ENCODE measurements at regions not wholly inside any gene's neighbourhood (a gene's known extent, or its start where the extent isn't known, plus 50 kb on each side); places are given as distances from the start of the nearest gene placed in this dataset.

- no peak for TF ChIP-seq CTCF (IDR thresholded peaks at IDR 0.05; ENCODE audit: extremely low read depth, insufficient read depth, missing control alignments)
- in situ Hi-C loops (cut with MboI; ENCODE audit: low pct_unique_long_range_greater_than_20kb, low sequenced_read_pairs, unreplicated experiment) = no loop called here
- no peak for DNase-seq (ENCODE audit: low spot score)
Measured at GRCh38 chr2:4258563-4258962, 555.2 kb downstream of the DCDC2C start.

- DNase-seq (ENCODE audit: low spot score) = no peak
- in situ Hi-C loops (cut with MboI; ENCODE audit: low pct_unique_long_range_greater_than_20kb, low sequenced_read_pairs, unreplicated experiment) = no loop called here
- no peak for TF ChIP-seq CTCF (IDR thresholded peaks at IDR 0.05; ENCODE audit: extremely low read depth, insufficient read depth, missing control alignments)
Measured at GRCh38 chr2:4265936-4266335, 562.6 kb downstream of the DCDC2C start.

- in situ Hi-C loops (cut with MboI; ENCODE audit: low pct_unique_long_range_greater_than_20kb, low sequenced_read_pairs, unreplicated experiment) = no loop called here
- DNase-seq (ENCODE audit: low spot score) = no peak
- TF ChIP-seq CTCF (IDR thresholded peaks at IDR 0.05; ENCODE audit: extremely low read depth, insufficient read depth, missing control alignments) = no peak
Measured at GRCh38 chr2:4269885-4270284, 566.5 kb downstream of the DCDC2C start.

GRCh38 chr2:4272261-4272858 is 569.0 kb downstream of the DCDC2C start:
- DNase-seq (ENCODE audit: low spot score) = no peak
- in situ Hi-C loops (cut with MboI; ENCODE audit: low pct_unique_long_range_greater_than_20kb, low sequenced_read_pairs, unreplicated experiment) = no loop called here
- TF ChIP-seq CTCF (IDR thresholded peaks at IDR 0.05; ENCODE audit: extremely low read depth, insufficient read depth, missing control alignments) = no peak

- DNase-seq (ENCODE audit: low spot score) = no peak
- no peak for TF ChIP-seq CTCF (IDR thresholded peaks at IDR 0.05; ENCODE audit: extremely low read depth, insufficient read depth, missing control alignments)
- in situ Hi-C loops (cut with MboI; ENCODE audit: low pct_unique_long_range_greater_than_20kb, low sequenced_read_pairs, unreplicated experiment) = no loop called here
Measured at GRCh38 chr2:4278392-4278791, 575.0 kb downstream of the DCDC2C start.

- DNase-seq (ENCODE audit: low spot score) = no peak
- no peak for TF ChIP-seq CTCF (IDR thresholded peaks at IDR 0.05; ENCODE audit: extremely low read depth, insufficient read depth, missing control alignments)
- in situ Hi-C loops (cut with MboI; ENCODE audit: low pct_unique_long_range_greater_than_20kb, low sequenced_read_pairs, unreplicated experiment) = no loop called here
Measured at GRCh38 chr2:4279431-4279830, 576.1 kb downstream of the DCDC2C start.

GRCh38 chr2:4291430-4291829 is 588.1 kb downstream of the DCDC2C start:
- TF ChIP-seq CTCF (IDR thresholded peaks at IDR 0.05; ENCODE audit: extremely low read depth, insufficient read depth, missing control alignments) = no peak
- no peak for DNase-seq (ENCODE audit: low spot score)
- in situ Hi-C loops (cut with MboI; ENCODE audit: low pct_unique_long_range_greater_than_20kb, low sequenced_read_pairs, unreplicated experiment) = no loop called here
